Endothelial cell of umbilical vein (primary cell): ENCODE measurements at regions not wholly inside any gene's neighbourhood (a gene's known extent, or its start where the extent isn't known, plus 50 kb on each side); places are given as distances from the start of the nearest gene placed in this dataset.

Experiments used
- BruUV-seq: library from RNA; stranded (reverse); fragments of 400-500 nt; replicated peaks from 2 replicates; lab custom pipeline; 2021; lab: Mats Ljungman, UMichigan
- CTCF ChIA-PET: fragments of 300-600, 350-600 bp; sonication (Branson Sonifier 250); formaldehyde crosslinking; loops from one replicate; lab custom pipeline; 2021; ENCODE audit warnings: antibody characterized with exemption, inconsistent platforms; lab: Charles Lee
- POLR2A ChIA-PET: fragments of 300-600, 350-600 bp; sonication (Branson Sonifier 250); formaldehyde crosslinking; loops from one replicate; lab custom pipeline; 2021; ENCODE audit warnings: antibody characterized with exemption, inconsistent platforms; lab: Charles Lee
- DNase-seq: peaks from one replicate; pipeline ENCODE4 v3.0.0-alpha.2; 2011; ENCODE audit warnings: low read depth, low spot score
- FAIRE-seq: peaks from 2 replicates; lab custom pipeline; 2011; peaks lifted over from hg19 to GRCh38; lab: Jason Lieb, UNC
- H2AFZ ChIP-seq: 2 replicates; pipeline ENCODE4 v1.6.0; 2012; ENCODE audit warnings: low read depth, low read length, control low read depth, inconsistent platforms
- H3K27ac ChIP-seq: 2 replicates; pipeline ENCODE4 v1.5.1; 2011; ENCODE audit warnings: low read depth, mild to moderate bottlenecking, control low read depth, low read length, moderate library complexity; ENCODE audit not compliant: insufficient read depth
- H3K27me3 ChIP-seq, 2 experiments: 2 replicates each; pipeline versions ENCODE4 v1.6.0 to v1.6.1; 2011; ENCODE audit warnings: low read length in 2 of 2, mixed read lengths in 1 of 2; ENCODE audit not compliant: control insufficient read depth in 2 of 2, insufficient read depth in 2 of 2
- H3K36me3 ChIP-seq, 2 experiments: 2 replicates in 1 of 2; 3 replicates in 1 of 2; pipeline ENCODE4 v1.5.1; 2011; ENCODE audit warnings: low read length in 2 of 2, mild to moderate bottlenecking in 1 of 2, moderate library complexity in 1 of 2; ENCODE audit not compliant: control insufficient read depth in 2 of 2, insufficient read depth in 2 of 2; ENCODE audit errors: extremely low read depth in 1 of 2
- H3K4me1 ChIP-seq: 3 replicates; pipeline ENCODE4 v1.5.1; 2011; ENCODE audit warnings: mild to moderate bottlenecking, low read length; ENCODE audit not compliant: control insufficient read depth, insufficient read depth; ENCODE audit errors: extremely low read depth
- H3K4me2 ChIP-seq: 2 replicates; pipeline ENCODE4 v1.6.1; 2011; ENCODE audit warnings: low read length, control low read depth, mixed read lengths; ENCODE audit not compliant: insufficient read depth
- H3K4me3 ChIP-seq, 3 experiments: fragments of 200-600 bp in 1 of 3; sonication (generic), shearing (Covaris generic) in 1 of 3; replicated peaks in 1 of 3; 2 replicates each; pipeline ENCODE4 v1.5.1; 2011 to 2016; ENCODE audit warnings: control low read depth in 3 of 3, low read length in 3 of 3, mild to moderate bottlenecking in 2 of 3, inconsistent platforms in 1 of 3, low read depth in 1 of 3, moderate library complexity in 1 of 3; ENCODE audit not compliant: insufficient read depth in 1 of 3
- H3K79me2 ChIP-seq: 2 replicates; pipeline ENCODE4 v1.6.0; 2012; ENCODE audit warnings: low read length, inconsistent platforms; ENCODE audit not compliant: control insufficient read depth, insufficient read depth
- H3K9ac ChIP-seq: replicated peaks from 2 replicates; pipeline ENCODE3; 2011; ENCODE audit warnings: low read length, control low read depth; ENCODE audit not compliant: insufficient read depth; ENCODE audit errors: extremely low read depth
- H3K9me1 ChIP-seq: replicated peaks from 3 replicates; pipeline ENCODE4 v1.6.0; 2011; ENCODE audit warnings: mild to moderate bottlenecking, low read length; ENCODE audit not compliant: control insufficient read depth, insufficient read depth; ENCODE audit errors: extremely low read depth
- H3K9me3 ChIP-seq: replicated peaks from 2 replicates; pipeline ENCODE4 v1.5.1; 2012; ENCODE audit warnings: low read length, inconsistent platforms; ENCODE audit not compliant: control insufficient read depth, insufficient read depth
- H4K20me1 ChIP-seq: replicated peaks from 2 replicates; pipeline ENCODE3; 2011; ENCODE audit warnings: mild to moderate bottlenecking, low read length; ENCODE audit not compliant: control insufficient read depth, insufficient read depth; ENCODE audit errors: extremely low read depth
- EZH2 ChIP-seq: IDR thresholded peaks from 2 replicates; pipeline ENCODE4 v1.6.1; 2012; ENCODE audit warnings: borderline replicate concordance, low read depth, mild to moderate bottlenecking, moderate library complexity, low read length, inconsistent platforms; ENCODE audit not compliant: severe bottlenecking
- FOS ChIP-seq: IDR thresholded peaks from 2 replicates; pipeline ENCODE4 v1.6.1; 2011; ENCODE audit warnings: mild to moderate bottlenecking, low read length, moderate library complexity, borderline replicate concordance; ENCODE audit not compliant: insufficient read depth
- GATA2 ChIP-seq: IDR thresholded peaks from 2 replicates; pipeline ENCODE4 v1.7.0; 2011; ENCODE audit warnings: low read depth, mild to moderate bottlenecking, moderate library complexity, mixed read lengths, low read length; ENCODE audit not compliant: insufficient read length, insufficient read depth
- JUN ChIP-seq: IDR thresholded peaks from 2 replicates; pipeline ENCODE4 v1.6.1; 2011; ENCODE audit warnings: borderline replicate concordance, low read depth; ENCODE audit not compliant: insufficient read length, insufficient read depth
- MYC ChIP-seq: IDR thresholded peaks from one replicate; pipeline ENCODE4 v1.6.1; 2011; ENCODE audit warnings: mild to moderate bottlenecking, low read depth, low read length
- POLR2A ChIP-seq: IDR thresholded peaks from 2 replicates; pipeline ENCODE4 v1.6.1; 2012; ENCODE audit warnings: low read depth, mild to moderate bottlenecking, control low read depth, low read length
- POLR2AphosphoS5 ChIP-seq: IDR thresholded peaks from 2 replicates; pipeline ENCODE4 v1.6.1; 2012; ENCODE audit warnings: low read depth, mild to moderate bottlenecking, control low read depth, low read length, moderate library complexity; ENCODE audit not compliant: insufficient read depth
- dilution Hi-C: fragments of 300-500 bp; cut with MboI; formaldehyde crosslinking; loops from one replicate; pipeline ENCODE4 v1.15.0; 2019; ENCODE audit warnings: low sequenced_read_pairs; ENCODE audit not compliant: extremely low pct_ligation_motif_present
- intact Hi-C: fragments of 100-400 bp; cut with micrococcal nuclease; formaldehyde crosslinking; loops from one replicate; pipeline ENCODE4 v1.10.0; 2022
- TF ChIP-seq, protein P1 (sequence below), 2 donors: IDR thresholded peaks; 1 replicate in 1 of 2; 2 replicates in 1 of 2; pipeline ENCODE4 v1.5.1; 2011; ENCODE audit warnings: low read length in 2 of 2, mild to moderate bottlenecking in 2 of 2, moderate library complexity in 2 of 2, control low read depth in 1 of 2, inconsistent platforms in 1 of 2, low read depth in 1 of 2; ENCODE audit not compliant: insufficient read depth in 1 of 2; ENCODE audit errors: extremely low read depth in 1 of 2
- TF ChIP-seq, protein P2 (sequence below): IDR thresholded peaks from 2 replicates; pipeline ENCODE4 v1.6.1; 2011; ENCODE audit not compliant: insufficient read depth, insufficient read length

DNA sequence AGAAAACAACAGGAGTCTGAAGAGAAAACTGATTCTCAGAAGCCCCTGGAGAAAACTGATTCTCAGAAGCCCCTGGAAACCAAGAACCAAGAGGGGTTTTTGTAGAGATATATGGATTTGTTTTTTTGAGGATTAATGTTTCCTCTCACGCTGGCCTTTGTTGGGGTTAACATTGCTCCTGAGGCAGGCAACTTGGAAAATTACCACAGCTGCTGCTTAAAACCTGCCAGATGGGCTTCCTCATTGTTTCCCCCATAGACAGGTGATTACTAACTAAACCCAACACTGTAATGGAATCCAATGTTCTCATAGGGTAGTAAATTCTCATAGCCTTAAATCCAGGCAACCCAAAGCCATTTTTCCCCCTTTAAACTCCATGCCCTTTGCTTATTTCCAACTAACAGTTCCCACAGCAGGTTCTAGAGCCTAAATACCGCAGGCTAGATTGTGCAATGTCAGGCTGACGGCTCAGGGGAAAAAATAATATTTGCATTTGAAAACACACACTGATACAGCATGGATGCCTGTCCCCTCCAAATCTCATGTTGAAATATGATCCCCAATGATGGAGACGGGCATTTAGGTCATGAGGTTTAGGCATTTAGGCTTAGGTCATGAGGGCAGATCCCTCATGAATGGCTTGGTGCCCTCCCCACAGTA lies 272.3 kb upstream of the PKDCC start:
- Histone ChIP-seq H3K4me2 (no peak overlapping the region), H2AFZ (no peak overlapping the region), H3K9me1 (no peaks in the 10 kb centered on the region), H3K4me3 (no peak overlapping the region), H3K4me1 (no peaks in the 10 kb centered on the region), H3K27ac (no peak overlapping the region), H4K20me1 (no peaks in the 10 kb centered on the region), H3K9me3 (no peaks in the 10 kb centered on the region), H3K27me3 (no peaks in the 10 kb centered on the region), H3K79me2 (no peaks in the 10 kb centered on the region), H3K36me3 (no peaks in the 10 kb centered on the region), H3K9ac (no peak overlapping the region)
- dilution Hi-C loops (no loop called here), intact Hi-C loops (no loop called here)
- FAIRE-seq (no peak), DNase-seq (no peak)
- ChIA-PET CTCF (no interaction called here), POLR2A (no interaction called here)
- BruUV-seq = no TSS peak
- TF ChIP-seq EZH2 = no peak
- no peak for TF ChIP-seq POLR2AphosphoS5
- no peak for TF ChIP-seq FOS
- no peak for TF ChIP-seq MYC
- no peak for TF ChIP-seq POLR2A
- TF ChIP-seq, protein P1, sequence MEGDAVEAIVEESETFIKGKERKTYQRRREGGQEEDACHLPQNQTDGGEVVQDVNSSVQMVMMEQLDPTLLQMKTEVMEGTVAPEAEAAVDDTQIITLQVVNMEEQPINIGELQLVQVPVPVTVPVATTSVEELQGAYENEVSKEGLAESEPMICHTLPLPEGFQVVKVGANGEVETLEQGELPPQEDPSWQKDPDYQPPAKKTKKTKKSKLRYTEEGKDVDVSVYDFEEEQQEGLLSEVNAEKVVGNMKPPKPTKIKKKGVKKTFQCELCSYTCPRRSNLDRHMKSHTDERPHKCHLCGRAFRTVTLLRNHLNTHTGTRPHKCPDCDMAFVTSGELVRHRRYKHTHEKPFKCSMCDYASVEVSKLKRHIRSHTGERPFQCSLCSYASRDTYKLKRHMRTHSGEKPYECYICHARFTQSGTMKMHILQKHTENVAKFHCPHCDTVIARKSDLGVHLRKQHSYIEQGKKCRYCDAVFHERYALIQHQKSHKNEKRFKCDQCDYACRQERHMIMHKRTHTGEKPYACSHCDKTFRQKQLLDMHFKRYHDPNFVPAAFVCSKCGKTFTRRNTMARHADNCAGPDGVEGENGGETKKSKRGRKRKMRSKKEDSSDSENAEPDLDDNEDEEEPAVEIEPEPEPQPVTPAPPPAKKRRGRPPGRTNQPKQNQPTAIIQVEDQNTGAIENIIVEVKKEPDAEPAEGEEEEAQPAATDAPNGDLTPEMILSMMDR (IDR thresholded peaks at IDR 0.05; ENCODE audit: extremely low read depth in 1 of 2, insufficient read depth in 1 of 2, low read depth in 1 of 2, low read length in 2 of 2) = no peak

DNA sequence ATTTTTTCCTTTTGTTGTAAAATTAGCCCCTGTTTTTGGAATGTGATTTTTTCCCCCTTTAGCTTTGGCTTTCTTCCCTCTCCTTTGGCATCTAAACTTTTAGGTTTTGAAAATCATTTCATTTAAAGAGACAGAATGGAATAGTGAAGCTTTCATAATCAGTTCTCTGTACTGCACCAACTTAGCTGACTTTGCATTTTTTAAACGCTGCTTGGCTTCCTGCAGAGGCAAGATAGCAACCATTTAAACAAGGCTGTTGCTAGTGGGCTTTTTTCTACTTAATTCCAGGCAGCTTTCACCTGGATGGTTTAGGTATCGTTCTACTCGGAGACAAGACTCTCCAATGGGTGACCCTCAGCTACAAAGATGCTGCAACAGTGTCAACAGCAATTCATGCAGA lies 267.9 kb upstream of the PKDCC start:
- Histone ChIP-seq H2AFZ (no peak overlapping the region), H3K9me3 (no peaks in the 10 kb centered on the region), H3K9me1 (no peaks in the 10 kb centered on the region), H3K9ac (no peak overlapping the region), H3K4me2 (no peak overlapping the region), H3K27ac (no peak overlapping the region), H3K4me1 (no peaks in the 10 kb centered on the region), H4K20me1 (no peaks in the 10 kb centered on the region), H3K27me3 (peaks cover 0 to 3% of the 10 kb centered on the region in 2 experiments), H3K36me3 (no peaks in the 10 kb centered on the region), H3K4me3 (no peak overlapping the region), H3K79me2 (no peaks in the 10 kb centered on the region)
- ChIA-PET CTCF (interaction anchor here (1.3 to 2.9 kb wide), 4 partner anchors 10 to 1942 kb away, joined by 4 to 28 read pairs (median 5); no protein-coding TSS in a partner anchor), POLR2A (no interaction called here)
- FAIRE-seq (no peak), DNase-seq (no peak)
- no TSS peak for BruUV-seq
- TF ChIP-seq GATA2 = no peak
- TF ChIP-seq, protein P2, sequence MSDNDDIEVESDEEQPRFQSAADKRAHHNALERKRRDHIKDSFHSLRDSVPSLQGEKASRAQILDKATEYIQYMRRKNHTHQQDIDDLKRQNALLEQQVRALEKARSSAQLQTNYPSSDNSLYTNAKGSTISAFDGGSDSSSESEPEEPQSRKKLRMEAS = no peak
- TF ChIP-seq, protein P1 (IDR thresholded peaks at IDR 0.05; ENCODE audit: extremely low read depth in 1 of 2, insufficient read depth in 1 of 2, low read depth in 1 of 2, low read length in 2 of 2) = no peak
- no peak for TF ChIP-seq POLR2AphosphoS5
- no peak for TF ChIP-seq MYC
- TF ChIP-seq JUN = no peak
- no peak for TF ChIP-seq FOS
- TF ChIP-seq POLR2A = no peak
- TF ChIP-seq EZH2 = no peak
- dilution Hi-C loops (no loop called here), intact Hi-C loops (no loop called here)
